ENCODE measurements at regions not wholly inside any gene's neighbourhood (a gene's known extent, or its start where the extent isn't known, plus 50 kb on each side); places are given as distances from the start of the nearest gene placed in this dataset.

GRCh38 chr6:167647737-167648470, 178.8 kb upstream of the AFDN start:
- Histone ChIP-seq H3K9me3 (no peaks in the 10 kb centered on the region), H3K27ac (no peak overlapping the region), H3K27me3 (no peaks in the 10 kb centered on the region), H3K4me1 (peaks cover 0 to 3% of the 10 kb centered on the region in 2 donors), H3K36me3 (no peaks in the 10 kb centered on the region), H3K4me3 (no peak overlapping the region)
- DNase-seq, result no peak
- intact Hi-C loops (cut with DNase I), result no loop called here
- no peak for TF ChIP-seq CTCF (IDR thresholded peaks at IDR 0.05)
- no peak for ATAC-seq

GRCh38 chr6:167648501-167649278, 178.0 kb upstream of the AFDN start:
- Histone ChIP-seq H3K9me3 (no peaks in the 10 kb centered on the region), H3K4me1 (peaks cover 0 to 3% of the 10 kb centered on the region in 2 donors), H3K36me3 (no peaks in the 10 kb centered on the region), H3K4me3 (no peak overlapping the region), H3K27me3 (no peaks in the 10 kb centered on the region), H3K27ac (no peak overlapping the region)
- TF ChIP-seq CTCF (IDR thresholded peaks at IDR 0.05), result no peak
- ATAC-seq (no peak), DNase-seq (no peak)
- intact Hi-C loops (cut with DNase I), result no loop called here

GRCh38 chr6:167649476-167649875, 177.2 kb upstream of the AFDN start:
- no peaks in the 10 kb centered on the region for H3K36me3 ChIP-seq
- no peak for ATAC-seq
- no peak for TF ChIP-seq CTCF (IDR thresholded peaks at IDR 0.05)
- no peak overlapping the region for H3K4me3 ChIP-seq
- H3K4me1 ChIP-seq, result peaks cover 0 to 3% of the 10 kb centered on the region in 2 donors
- no peaks in the 10 kb centered on the region for H3K27me3 ChIP-seq
- intact Hi-C loops (cut with DNase I), result no loop called here
- no peak for DNase-seq
- H3K9me3 ChIP-seq, result no peaks in the 10 kb centered on the region
- no peak overlapping the region for H3K27ac ChIP-seq

GRCh38 chr6:167650730-167651317, 175.9 kb upstream of the AFDN start:
- ATAC-seq (no peak), DNase-seq (no peak)
- Histone ChIP-seq H3K4me3 (no peak overlapping the region), H3K4me1 (peaks cover 0 to 3% of the 10 kb centered on the region in 2 donors), H3K27ac (no peak overlapping the region), H3K9me3 (no peaks in the 10 kb centered on the region), H3K27me3 (no peaks in the 10 kb centered on the region), H3K36me3 (no peaks in the 10 kb centered on the region)
- intact Hi-C loops (cut with DNase I), result no loop called here
- TF ChIP-seq CTCF (IDR thresholded peaks at IDR 0.05), result no peak

All from left lung (tissue), 4 donors.